ENCODE measurements at regions not wholly inside any gene's neighbourhood (a gene's known extent, or its start where the extent isn't known, plus 50 kb on each side); places are given as distances from the start of the nearest gene placed in this dataset.
"Not testable (repeated sequence)": the region's sequence is repeated elsewhere in the genome, so short reads cannot be mapped to it uniquely, and the experiment has no call there.

DNA sequence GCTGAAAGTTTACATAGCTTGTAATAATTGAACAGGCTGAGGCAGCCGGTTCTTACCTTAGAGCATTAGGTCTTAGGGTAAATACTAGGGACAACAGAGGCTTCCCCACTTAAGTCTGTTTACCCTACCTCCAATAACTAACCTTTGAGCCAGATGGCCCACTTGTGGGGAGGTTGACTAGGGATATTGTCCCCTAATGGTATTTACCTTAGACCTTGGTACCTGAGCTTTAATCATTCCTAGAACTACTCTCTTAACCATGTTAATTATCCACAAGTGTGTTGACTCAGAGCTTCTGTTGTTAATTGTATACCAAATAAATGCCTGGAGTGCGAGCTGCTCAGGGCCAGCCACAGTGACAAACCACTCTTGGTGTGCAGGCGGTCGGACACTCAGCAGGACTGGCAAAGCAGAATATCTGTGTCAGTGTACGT is 299.2 kb downstream of the TRIML1 start:
- not testable (repeated sequence) for DNase-seq

GRCh38 chr4:188439641-188440311 is 300.5 kb downstream of the TRIML1 start:
- no peak for DNase-seq

DNA sequence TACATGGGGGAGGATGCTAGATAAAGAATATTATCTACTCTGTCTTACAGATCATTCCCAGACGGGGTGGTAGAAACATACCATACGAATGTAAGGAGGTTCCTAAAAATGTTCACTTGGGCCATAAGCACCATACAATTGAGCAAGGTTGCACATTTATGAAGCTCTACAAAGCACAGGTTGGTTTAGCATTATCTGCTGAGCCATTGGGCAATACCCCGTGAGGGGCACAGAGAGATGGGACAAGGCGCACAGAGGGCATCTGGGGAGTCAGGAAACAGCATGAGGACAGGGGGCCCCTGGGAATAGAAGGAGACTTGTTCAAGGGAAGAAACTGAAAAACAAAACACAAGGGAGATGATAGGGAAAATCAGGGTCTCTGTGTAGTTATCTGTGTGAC is 305.3 kb downstream of the TRIML1 start:
- no peak for DNase-seq

DNA sequence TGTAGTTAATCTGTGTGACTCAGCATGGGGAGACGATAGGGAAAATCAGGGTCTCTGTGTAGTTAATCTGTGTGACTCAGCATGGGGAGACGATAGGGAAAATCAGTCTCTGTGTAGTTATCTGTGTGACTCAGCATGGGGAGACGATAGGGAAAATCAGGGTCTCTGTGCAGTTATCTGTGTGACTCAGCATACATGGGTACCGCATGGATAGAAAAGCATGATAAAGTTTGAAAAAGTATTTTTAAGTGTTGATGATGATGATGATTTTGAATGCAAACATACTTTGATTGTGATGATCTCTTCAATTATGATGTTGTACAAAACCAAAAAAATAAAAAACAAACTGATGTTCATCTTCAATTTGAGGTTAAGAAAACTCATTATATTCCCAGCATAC is 309.8 kb downstream of the TRIML1 start:
- DNase-seq: not testable (repeated sequence)

GRCh38 chr4:188450571-188450970 is 311.3 kb downstream of the TRIML1 start:
- DNase-seq: no peak

DNA sequence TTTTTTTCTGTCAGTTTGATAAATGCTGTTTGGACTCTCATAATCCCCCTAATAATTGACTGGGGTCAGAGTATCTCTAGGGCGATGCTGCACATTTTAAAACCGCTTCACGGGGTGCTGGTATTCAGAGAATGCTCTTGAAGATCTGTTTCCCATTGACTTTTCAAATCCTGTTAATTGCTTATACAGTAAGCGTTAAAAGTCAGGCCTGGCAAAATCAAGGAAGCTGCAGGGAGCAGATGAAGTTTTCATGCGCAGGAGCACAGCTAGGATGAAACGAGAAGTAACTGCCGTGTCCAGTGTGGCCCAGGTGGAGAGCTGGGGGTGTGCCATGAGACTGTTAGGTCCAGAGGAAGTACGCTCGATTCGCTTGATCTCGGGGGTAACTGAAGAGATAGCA is 312.9 kb downstream of the TRIML1 start:
- no peak for DNase-seq

DNA sequence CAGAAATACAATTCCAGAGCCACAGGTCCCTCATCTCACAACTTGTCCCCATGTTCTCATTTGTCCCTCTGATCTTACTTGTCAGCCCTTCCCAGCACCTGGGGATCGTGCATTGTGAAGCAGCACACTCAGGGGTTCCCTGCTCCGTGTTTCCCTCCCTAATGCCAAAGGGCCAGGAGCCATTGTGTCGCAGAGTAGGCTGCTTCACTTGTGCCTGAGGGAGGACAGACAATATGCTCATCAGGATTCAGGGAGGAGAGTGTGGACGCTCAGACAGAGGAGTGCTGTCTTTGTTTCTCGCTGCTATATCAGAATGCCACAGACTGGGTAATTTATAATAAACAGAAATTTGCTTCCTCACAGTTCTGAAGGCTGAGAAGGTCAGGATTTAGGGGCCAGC is 315.3 kb downstream of the TRIML1 start:
- DNase-seq: no peak

- no peak for DNase-seq
Measured at GRCh38 chr4:188455062-188455752, 316.0 kb downstream of the TRIML1 start.

DNA sequence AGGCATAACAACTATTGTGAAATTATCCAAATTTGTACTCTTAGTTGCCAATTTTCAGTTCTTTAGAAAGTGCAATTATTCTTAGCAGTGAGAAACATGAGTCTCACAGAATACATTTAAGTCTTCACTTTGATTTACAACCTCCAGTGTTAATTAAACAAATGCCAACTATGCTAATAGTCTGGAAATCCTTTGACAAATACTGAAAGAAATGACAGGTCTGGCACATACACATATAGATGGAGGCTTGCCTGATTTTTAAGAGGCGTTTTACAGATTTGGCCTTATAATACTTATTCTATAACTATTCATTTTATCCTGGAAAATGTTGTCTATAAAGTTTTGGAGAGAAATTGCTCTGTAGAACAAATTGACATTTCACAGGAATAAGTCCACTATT is 320.1 kb downstream of the TRIML1 start:
- no peak for DNase-seq

GRCh38 chr4:188463909-188464308 is 324.7 kb downstream of the TRIML1 start:
- DNase-seq: no peak

- DNase-seq: no peak
Measured at GRCh38 chr4:188466001-188466400, 326.8 kb downstream of the TRIML1 start.

GRCh38 chr4:188484256-188484655 is 345.0 kb downstream of the TRIML1 start:
- no peak for DNase-seq

GRCh38 chr4:188485906-188486305 is 346.7 kb downstream of the TRIML1 start:
- DNase-seq: no peak

- no peak for DNase-seq
Measured at GRCh38 chr4:188492886-188493285, 353.6 kb downstream of the TRIML1 start.

- no peak for DNase-seq
Measured at GRCh38 chr4:188495169-188495568, 355.9 kb downstream of the TRIML1 start.

- no peak for DNase-seq
Measured at GRCh38 chr4:188511431-188511830, 372.2 kb downstream of the TRIML1 start.

GRCh38 chr4:188532751-188533150 is 393.5 kb downstream of the TRIML1 start:
- DNase-seq: no peak

- no peak for DNase-seq
Measured at GRCh38 chr4:188534297-188534696, 395.1 kb downstream of the TRIML1 start.

DNA sequence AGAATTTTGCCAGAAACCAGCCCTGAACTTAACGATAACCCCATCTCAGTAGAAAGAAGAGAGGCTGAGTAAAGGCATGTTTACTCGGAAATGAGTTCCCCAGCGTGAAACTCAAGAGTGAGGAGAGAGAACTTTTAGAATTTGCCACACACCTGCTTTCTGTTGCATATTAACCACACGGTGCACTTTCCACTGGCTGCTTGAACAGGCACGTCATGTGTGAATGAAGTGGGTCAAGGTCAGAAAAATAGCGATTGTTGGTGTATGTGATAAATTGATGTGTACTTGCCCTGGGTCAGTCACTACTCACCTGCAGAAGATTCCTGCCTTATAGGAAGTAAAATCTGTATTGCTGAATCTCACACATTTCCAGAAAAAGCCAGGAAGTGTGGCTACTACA is 395.7 kb downstream of the TRIML1 start:
- no peak for DNase-seq

GRCh38 chr4:188536826-188537225 is 397.6 kb downstream of the TRIML1 start:
- DNase-seq: no peak

GRCh38 chr4:188550296-188550695 is 411.1 kb downstream of the TRIML1 start:
- DNase-seq: no peak

DNA sequence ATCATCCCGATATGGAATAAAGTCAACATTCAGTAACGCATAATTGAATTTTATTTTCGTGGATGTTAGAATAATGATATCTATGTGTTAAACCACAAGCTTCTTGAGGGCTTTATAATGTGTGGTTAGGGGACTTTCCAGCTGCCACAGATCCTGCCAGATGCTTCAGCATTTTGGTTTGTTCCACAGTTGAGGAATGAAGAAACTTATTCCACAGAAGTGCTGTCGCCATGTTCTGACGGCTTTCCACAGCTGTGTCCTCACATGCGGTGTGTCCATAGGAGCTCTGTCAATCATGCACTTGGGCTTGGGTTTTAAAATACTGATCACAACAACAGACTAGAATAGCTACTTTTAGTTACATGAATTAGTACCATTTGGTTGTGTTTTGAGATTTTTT is 411.9 kb downstream of the TRIML1 start:
- DNase-seq: no peak

- no peak for DNase-seq
Measured at GRCh38 chr4:188552741-188553275, 413.6 kb downstream of the TRIML1 start.

GRCh38 chr4:188554413-188554812 is 415.2 kb downstream of the TRIML1 start:
- no peak for DNase-seq
